ENCODE measurements at regions not wholly inside any gene's neighbourhood (a gene's known extent, or its start where the extent isn't known, plus 50 kb on each side); places are given as distances from the start of the nearest gene placed in this dataset.

DNA sequence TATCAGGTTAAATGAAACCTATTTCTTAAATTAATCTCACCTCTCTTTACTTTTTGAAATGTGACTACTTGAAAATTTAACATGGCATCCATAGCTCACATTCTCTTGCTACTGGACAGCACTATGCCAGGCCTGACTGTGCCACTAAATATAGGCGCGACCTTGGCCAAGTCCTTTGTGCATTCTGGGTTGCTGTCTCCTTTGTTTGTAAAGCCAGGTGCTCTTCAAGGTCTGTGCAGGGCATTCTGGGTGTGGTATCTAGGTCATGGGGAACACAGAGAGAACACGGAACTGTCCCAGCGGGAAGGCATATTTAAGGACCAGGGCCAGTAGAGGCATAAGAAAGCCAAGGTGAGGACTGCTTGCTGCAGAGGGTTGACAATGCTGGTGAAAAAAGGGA is 121.2 kb downstream of the ZNF664 start:
- no peak overlapping the region for H3K4me3 ChIP-seq (replicated peaks in 1 of 3; ENCODE audit: insufficient read depth in 1 of 3, low read depth in 2 of 3, low read length in 3 of 3)
- ChIA-PET POLR2A (no interaction called here), CTCF (ENCODE audit: low intra/inter-chr PET ratio, low total read pairs) (no interaction called here)
- no peaks in the 10 kb centered on the region for H4K20me1 ChIP-seq (ENCODE audit: insufficient read depth, low read length)
- H3K9ac ChIP-seq (ENCODE audit: insufficient read depth, low read depth, low read length) = no peak overlapping the region
- in situ Hi-C loops (cut with HindIII; ENCODE audit: extremely low pct_ligation_motif_present, low pct_unique_long_range_greater_than_20kb) (no loop called here), intact Hi-C loops (cut with micrococcal nuclease; ENCODE audit: unreplicated experiment) (no loop called here)
- no peak overlapping the region for H2AFZ ChIP-seq (ENCODE audit: low read length)
- no peak overlapping the region for H3K4me2 ChIP-seq (ENCODE audit: low read depth, low read length)
- no peak overlapping the region for H3K27ac ChIP-seq (ENCODE audit: extremely low read length, insufficient read depth, low read length)
- FAIRE-seq (no peak), DNase-seq (ENCODE audit: low spot score) (no peak), ATAC-seq (no peak)
- peaks cover 2 to 22% of the 10 kb centered on the region in 2 experiments; a peak in 3 of 5 replicates for H3K27me3 ChIP-seq (ENCODE audit: control insufficient read depth in 1 of 2, insufficient read depth in 2 of 2, low read length in 2 of 2)
- BruUV-seq (replicated peaks) = no TSS peak
- WGBS (ENCODE audit: low lambda C conversion rate) = 77% methylated on average over 4 of the region's 4 CpGs
- peaks cover 12% of the 10 kb centered on the region for H3K9me3 ChIP-seq (ENCODE audit: low read length)
- TF ChIP-seq TEAD3 (CRISPR knock-in tag; optimal IDR thresholded peaks at IDR 0.05; ENCODE audit: borderline replicate concordance) = no peak
- TF ChIP-seq, protein P1, sequence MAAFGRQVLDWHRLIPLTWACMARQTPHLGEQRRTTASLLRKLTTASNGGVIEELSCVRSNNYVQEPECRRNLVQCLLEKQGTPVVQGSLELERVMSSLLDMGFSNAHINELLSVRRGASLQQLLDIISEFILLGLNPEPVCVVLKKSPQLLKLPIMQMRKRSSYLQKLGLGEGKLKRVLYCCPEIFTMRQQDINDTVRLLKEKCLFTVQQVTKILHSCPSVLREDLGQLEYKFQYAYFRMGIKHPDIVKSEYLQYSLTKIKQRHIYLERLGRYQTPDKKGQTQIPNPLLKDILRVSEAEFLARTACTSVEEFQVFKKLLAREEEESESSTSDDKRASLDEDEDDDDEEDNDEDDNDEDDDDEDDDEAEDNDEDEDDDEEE (CRISPR knock-in tag; IDR thresholded peaks at IDR 0.05) = no peak
- TF ChIP-seq RBFOX2 (IDR thresholded peaks at IDR 0.05; ENCODE audit: low read depth, low read length) = no peak
- TF ChIP-seq, protein P2, sequence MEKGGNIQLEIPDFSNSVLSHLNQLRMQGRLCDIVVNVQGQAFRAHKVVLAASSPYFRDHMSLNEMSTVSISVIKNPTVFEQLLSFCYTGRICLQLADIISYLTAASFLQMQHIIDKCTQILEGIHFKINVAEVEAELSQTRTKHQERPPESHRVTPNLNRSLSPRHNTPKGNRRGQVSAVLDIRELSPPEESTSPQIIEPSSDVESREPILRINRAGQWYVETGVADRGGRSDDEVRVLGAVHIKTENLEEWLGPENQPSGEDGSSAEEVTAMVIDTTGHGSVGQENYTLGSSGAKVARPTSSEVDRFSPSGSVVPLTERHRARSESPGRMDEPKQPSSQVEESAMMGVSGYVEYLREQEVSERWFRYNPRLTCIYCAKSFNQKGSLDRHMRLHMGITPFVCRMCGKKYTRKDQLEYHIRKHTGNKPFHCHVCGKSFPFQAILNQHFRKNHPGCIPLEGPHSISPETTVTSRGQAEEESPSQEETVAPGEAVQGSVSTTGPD (CRISPR knock-in tag; IDR thresholded peaks at IDR 0.05) = no peak
- TF ChIP-seq SATB2 (CRISPR knock-in tag; IDR thresholded peaks at IDR 0.05) = no peak
- no peak for TF ChIP-seq RFX5 (IDR thresholded peaks at IDR 0.05; ENCODE audit: low read depth, low read length)
- TF ChIP-seq ZNF652 (CRISPR knock-in tag; IDR thresholded peaks at IDR 0.05; ENCODE audit: borderline replicate concordance, low read depth) = no peak
- TF ChIP-seq ZIK1 (CRISPR knock-in tag; IDR thresholded peaks at IDR 0.05; ENCODE audit: borderline replicate concordance, low read depth) = no peak
- no peak for TF ChIP-seq SP1 (IDR thresholded peaks at IDR 0.05)
- TF ChIP-seq SP1 (CRISPR knock-in tag; IDR thresholded peaks at IDR 0.05) = no peak
- TF ChIP-seq, protein P3, sequence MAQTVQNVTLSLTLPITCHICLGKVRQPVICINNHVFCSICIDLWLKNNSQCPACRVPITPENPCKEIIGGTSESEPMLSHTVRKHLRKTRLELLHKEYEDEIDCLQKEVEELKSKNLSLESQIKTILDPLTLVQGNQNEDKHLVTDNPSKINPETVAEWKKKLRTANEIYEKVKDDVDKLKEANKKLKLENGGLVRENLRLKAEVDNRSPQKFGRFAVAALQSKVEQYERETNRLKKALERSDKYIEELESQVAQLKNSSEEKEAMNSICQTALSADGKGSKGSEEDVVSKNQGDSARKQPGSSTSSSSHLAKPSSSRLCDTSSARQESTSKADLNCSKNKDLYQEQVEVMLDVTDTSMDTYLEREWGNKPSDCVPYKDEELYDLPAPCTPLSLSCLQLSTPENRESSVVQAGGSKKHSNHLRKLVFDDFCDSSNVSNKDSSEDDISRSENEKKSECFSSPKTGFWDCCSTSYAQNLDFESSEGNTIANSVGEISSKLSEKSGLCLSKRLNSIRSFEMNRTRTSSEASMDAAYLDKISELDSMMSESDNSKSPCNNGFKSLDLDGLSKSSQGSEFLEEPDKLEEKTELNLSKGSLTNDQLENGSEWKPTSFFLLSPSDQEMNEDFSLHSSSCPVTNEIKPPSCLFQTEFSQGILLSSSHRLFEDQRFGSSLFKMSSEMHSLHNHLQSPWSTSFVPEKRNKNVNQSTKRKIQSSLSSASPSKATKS (CRISPR knock-in tag; IDR thresholded peaks at IDR 0.05) = no peak
- TF ChIP-seq, protein P4, sequence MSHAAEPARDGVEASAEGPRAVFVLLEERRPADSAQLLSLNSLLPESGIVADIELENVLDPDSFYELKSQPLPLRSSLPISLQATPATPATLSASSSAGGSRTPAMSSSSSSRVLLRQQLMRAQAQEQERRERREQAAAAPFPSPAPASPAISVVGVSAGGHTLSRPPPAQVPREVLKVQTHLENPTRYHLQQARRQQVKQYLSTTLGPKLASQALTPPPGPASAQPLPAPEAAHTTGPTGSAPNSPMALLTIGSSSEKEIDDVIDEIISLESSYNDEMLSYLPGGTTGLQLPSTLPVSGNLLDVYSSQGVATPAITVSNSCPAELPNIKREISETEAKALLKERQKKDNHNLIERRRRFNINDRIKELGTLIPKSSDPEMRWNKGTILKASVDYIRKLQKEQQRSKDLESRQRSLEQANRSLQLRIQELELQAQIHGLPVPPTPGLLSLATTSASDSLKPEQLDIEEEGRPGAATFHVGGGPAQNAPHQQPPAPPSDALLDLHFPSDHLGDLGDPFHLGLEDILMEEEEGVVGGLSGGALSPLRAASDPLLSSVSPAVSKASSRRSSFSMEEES (CRISPR knock-in tag; IDR thresholded peaks at IDR 0.05) = no peak
- TF ChIP-seq ZNF317 (CRISPR knock-in tag; IDR thresholded peaks at IDR 0.05) = no peak
- no peaks in the 10 kb centered on the region for H3K79me2 ChIP-seq (ENCODE audit: insufficient read depth, low read length)
- peaks cover 20% of the 10 kb centered on the region for H3K4me1 ChIP-seq (ENCODE audit: insufficient read depth, low read length)
- no peaks in the 10 kb centered on the region for H3K36me3 ChIP-seq (replicated peaks in 1 of 2; ENCODE audit: control insufficient read depth in 1 of 2, insufficient read depth in 2 of 2, low read length in 2 of 2)
